HG03520 (cell line): ENCODE measurements at regions not wholly inside any gene's neighbourhood (a gene's known extent, or its start where the extent isn't known, plus 50 kb on each side); places are given as distances from the start of the nearest gene placed in this dataset.
"Not testable (repeated sequence)": the region's sequence is repeated elsewhere in the genome, so short reads cannot be mapped to it uniquely, and the experiment has no call there.

Experiments
- ATAC-seq: cut with Tn5 transposase; IDR thresholded peaks from one replicate; pipeline ENCODE4 v1.9.1; 2021; ENCODE audit warnings: mild to moderate bottlenecking, moderate library complexity; ENCODE audit not compliant: unreplicated experiment

DNA sequence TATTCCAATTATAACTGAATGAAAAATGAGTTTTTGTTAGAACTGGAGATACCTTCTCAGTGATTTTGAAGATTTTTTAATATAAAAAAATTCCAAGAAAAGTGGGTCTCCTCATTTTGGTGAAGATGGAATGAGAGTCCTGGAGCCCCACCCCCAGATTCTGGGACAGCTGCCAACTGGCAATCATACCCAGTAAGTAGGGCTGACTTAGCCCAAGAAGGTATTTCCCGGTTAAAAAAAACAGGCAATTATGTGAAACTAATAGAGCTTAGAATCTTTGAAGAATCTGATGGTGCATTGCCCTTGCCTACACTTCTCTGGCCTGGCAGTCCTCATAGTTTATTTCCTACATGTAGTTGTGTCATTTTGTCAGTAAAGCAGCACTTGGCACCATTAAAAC lies 52.8 kb upstream of the VWDE start:
- no peak for ATAC-seq

DNA sequence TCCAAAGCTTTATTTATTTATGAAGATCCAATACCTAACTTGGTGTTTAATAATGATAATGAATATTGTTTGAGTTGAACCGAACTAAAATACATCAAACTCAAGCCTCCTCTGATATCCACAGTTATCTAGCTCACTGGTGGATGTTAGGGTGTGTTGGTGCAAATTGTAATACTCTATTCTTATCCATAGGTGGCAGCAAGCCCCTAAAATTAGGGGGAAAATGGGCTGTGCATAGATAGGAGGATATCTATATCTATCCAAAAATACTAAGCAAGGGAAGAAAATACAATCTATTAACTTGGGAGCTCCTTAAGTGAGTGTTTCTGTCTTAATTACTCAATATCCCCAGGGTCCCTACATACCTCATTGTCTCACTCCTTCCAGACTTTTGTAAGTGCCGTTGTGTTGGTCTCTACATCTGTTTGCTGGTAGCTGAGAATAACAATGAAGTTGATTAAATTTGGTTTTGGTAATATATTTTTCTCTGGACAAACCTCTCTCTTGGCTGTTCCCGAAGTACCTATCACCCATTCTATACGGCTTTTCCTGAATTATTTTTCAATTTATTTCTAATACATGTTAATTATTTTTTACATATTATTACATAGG lies 55.0 kb upstream of the VWDE start:
- peak; percentile 95 for ATAC-seq

DNA sequence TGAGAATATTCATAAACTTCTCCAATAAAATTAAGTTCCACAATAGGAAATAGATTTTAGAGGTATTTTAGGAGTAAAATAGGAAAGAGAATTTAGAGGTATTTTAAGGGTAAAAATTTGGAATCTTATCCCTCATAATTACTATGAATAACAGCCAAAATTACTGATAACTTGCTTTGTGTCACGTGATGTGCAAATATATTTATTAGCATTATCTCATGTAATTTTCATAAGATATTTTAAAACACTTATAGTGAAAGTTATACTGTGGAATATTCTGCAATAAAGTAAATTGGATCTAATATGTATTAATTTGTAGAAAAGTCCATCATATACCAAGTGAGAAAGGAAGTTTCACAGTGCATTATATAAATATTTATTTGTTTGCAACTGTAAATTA lies 64.2 kb upstream of the VWDE start:
- ATAC-seq = no peak

DNA sequence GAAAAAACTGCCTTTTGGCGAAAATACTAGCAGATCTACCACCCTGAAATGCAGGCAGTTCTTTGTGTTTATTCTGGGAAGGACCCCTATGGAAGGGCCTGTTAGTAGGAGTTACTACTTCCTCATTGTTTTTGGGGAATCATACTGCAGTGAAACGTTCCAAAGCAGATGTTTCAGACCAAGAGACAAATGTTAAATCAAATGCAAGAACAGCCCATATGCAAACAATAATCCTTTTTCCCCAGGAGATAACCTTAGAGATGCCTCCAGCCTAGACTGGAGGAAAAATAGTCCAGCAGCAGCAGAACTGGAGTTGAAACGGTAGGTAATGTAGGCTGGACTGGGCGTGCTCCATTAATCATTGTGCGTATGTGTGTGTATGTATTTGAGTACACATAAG lies 65.9 kb upstream of the VWDE start:
- no peak for ATAC-seq

DNA sequence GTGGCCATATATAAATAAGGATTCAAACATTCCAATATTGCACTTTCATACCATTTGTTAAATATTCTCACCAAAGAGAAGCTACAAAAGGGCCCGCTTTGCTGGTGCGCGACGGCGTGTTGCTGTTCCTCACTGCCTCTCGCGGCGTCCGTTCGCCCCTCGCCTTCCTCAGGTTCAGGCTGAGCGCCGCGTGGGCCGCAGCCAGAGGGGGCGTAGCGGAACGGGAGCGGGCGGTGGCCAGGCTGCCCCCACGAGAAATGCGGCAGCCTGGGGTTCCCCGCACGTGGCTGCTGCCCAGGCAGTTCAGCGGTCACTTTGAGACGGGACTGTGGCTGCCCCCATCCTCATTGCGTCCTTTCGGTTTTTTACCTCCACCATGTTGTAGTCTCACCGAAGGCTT lies 67.3 kb upstream of the VWDE start:
- ATAC-seq = no peak

GRCh38 chr7:12474035-12474434 lies 70.4 kb upstream of the VWDE start:
- no peak for ATAC-seq

DNA sequence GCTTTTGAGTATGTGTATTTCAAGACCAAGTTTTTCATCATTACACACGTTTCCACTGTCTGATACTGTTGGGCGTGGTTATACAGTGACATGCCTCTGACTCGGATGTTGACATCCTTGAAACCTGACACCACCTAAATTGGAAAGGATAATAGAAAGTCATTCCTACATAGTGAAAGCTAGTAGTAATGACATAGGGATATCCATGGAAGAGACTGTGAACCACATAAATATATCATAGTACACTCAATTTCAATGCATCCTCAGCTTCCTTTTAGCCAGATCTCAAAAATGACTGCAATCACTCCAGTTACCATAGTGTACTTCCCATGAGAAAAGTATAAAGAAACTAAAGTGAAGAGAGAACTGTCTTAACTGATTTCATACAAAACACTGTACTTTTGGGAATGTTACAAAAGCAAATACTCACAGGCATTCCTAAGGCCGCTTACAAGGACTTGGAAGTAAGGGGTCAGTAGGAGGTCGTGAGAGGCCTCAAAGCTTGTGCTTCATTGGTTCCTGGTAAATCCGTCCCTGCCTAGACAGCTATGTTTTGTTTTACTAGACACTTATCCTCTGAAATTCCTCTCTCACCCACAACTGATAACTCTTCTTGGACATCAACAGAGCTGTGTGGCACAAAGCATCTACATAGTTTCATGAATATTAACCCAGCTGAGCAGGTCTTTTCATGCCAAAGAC lies 71.8 kb upstream of the VWDE start:
- no peak for ATAC-seq

- ATAC-seq = no peak
Observed at GRCh38 chr7:12477620-12478019, 74.0 kb upstream of the VWDE start.

- ATAC-seq = peak; percentile 89
Observed at GRCh38 chr7:12481722-12482121, 78.1 kb upstream of the VWDE start.

- no peak for ATAC-seq
Observed at GRCh38 chr7:12485845-12486244, 82.2 kb upstream of the VWDE start.

DNA sequence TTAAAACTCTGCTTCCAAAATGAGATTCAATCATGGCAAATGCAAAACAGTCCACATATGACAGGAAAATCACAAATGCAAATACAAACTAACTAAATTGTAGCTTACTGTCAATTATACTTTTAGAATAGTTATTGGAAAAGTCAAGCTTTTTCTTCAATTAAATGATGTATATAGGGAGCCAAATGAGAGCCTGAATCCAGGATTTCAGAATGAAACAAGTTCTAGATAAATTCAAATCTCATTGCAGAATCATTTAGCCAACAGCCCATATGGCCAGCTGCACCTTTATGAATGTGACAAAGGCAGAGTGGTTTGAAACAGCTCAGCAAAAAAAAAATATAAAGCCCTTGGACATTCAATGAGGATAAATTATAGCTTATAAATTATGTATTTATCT lies 82.2 kb upstream of the SCIN start:
- no peak for ATAC-seq

DNA sequence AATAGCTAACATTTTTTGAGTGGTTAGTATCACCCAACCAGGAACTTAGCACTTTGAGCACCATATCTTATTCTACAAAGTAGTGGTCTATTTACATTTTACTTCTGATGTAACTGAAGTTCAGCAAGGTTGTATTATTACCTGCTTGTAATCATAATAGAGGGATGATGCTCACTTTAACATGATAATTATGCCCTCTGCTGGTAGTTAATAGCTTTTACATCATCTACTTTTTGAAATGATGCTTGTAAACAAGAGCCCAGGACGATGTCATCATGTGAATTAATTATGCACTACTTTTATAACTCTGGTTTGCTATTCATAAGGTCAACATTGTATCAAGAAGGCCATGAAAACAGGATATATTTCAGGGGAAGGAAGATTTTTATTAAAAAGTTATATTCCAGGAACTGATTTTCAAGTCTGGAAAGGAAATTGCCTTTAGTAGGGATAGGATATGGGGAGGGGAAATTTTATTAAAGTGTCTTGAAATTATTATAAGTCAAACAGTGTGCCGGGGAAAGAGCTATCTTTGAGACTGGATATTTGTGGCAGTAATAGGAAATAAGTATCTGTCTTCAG lies 80.3 kb upstream of the SCIN start:
- ATAC-seq = peak; percentile 68

DNA sequence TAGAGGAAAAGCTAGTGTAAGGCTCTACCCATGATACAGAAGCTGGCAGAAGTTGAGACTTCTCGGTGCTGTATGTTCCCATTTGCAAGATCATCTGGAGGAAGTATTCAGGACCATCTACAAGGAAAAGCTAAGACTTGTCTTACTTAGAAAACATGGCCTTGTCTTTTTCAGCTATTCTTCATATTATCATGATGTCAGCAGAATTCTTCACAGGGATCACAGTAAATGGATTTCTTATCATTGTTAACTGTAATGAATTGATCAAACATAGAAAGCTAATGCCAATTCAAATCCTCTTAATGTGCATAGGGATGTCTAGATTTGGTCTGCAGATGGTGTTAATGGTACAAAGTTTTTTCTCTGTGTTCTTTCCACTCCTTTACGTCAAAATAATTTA lies 79.6 kb upstream of the SCIN start:
- ATAC-seq = no peak

DNA sequence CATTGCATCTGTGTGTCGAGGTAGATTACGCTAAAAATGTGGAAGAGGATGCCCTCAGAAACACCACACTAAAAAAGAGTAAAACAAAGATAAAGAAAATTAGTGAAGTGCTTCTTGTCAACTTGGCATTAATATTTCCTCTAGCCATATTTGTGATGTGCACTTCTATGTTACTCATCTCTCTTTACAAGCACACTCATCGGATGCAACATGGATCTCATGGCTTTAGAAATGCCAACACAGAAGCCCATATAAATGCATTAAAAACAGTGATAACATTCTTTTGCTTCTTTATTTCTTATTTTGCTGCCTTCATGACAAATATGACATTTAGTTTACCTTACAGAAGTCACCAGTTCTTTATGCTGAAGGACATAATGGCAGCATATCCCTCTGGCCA lies 79.0 kb upstream of the SCIN start:
- ATAC-seq = no peak

DNA sequence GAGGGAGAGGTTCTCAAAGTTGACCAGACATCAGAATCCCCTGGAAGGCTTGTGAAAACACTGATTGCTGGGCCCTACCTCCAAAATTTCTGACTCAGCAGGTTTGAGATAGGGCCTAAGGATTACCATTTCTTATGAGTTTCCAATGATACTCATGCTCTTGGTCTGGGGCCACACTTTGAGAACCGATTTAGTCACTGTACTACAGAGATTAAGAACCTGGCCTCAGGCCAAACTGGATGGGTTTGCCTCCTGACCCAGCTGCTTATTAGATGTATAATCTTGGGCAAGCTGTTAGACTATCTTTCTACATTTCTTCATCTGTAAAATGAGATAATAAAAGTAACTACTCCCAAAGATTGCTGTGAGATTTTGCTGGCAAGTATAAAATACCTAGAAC lies 77.1 kb upstream of the SCIN start:
- no peak for ATAC-seq

GRCh38 chr7:12493863-12494686 lies 76.4 kb upstream of the SCIN start:
- ATAC-seq = no peak

GRCh38 chr7:12494687-12495024 lies 75.9 kb upstream of the SCIN start:
- ATAC-seq = no peak

DNA sequence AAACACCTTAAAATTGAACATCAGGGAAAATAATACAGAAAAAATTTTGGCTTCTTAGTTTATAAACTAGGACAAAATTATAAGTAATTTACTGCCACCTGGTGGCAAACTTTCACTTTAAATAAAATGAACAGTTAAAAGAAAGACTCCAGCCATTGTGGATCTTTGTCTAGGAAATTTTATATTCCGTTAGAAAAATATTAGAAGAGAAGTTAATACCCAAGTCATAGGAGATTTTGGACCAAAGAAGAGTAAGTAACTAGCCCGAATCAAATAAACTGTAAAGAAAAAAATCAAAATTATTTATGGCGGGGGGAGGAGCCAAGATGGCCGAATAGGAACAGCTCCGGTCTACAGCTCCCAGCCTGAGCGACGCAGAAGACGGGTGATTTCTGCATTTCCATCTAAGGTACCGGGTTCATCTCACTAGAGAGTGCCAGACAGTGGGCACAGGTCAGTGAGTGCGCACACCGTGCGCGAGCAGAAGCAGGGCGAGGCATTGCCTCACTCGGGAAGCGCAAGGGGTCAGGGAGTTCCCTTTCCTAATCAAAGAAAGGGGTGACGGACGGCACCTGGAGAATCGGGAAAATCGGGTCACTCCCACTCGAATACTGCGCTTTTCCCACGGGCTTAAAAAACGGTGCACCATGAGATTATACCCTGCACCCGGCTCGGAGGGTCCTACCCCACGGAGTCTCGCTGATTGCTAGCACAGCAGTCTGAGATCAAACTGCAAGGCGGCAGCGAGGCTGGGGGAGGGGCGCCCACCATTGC lies 73.4 kb upstream of the SCIN start:
- ATAC-seq = not testable (repeated sequence)

DNA sequence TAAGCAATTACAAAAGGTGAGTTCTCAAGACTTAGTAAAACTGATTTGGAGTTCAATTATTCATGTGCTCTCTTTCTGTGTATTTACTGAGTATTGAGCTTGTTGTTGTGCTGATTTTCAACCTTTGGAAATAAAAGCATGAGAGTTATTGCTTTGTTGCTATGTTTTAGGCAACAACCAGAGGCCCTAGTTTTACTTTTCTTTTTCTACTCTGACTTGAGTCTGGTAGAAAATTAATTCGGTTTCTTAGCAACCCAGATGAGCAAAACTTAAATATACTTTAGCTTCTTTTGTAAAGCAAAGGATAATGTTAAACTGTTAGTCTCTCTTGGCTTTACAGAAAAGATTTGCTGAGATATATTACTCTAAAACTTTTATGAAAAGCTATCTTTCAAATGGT lies 66.4 kb upstream of the SCIN start:
- ATAC-seq = no peak

GRCh38 chr7:12508005-12508404 lies 62.5 kb upstream of the SCIN start:
- no peak for ATAC-seq

DNA sequence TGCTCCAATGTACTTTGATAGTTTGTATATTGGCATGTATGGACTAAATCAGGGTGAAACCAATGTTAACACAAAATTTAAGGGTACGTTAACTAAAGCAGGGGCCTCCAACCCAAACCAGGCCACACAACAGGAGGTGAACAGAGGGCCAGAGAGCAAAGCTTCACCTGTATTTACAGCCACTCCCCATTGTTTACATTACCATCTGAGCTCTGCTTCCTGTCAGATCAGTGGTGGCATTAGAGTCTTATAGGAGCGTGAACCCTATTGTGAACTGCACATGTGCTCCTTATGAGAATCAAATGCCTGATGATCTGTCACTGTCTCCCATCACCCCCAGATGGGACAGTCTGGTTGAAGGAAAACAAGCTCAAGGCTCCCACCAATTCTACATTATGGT lies 62.0 kb upstream of the SCIN start:
- no peak for ATAC-seq
